WTC11 (cell line): ENCODE measurements at regions not wholly inside any gene's neighbourhood (a gene's known extent, or its start where the extent isn't known, plus 50 kb on each side); places are given as distances from the start of the nearest gene placed in this dataset.

Source experiments
- ATAC-seq: fragments of 200-7000 bp; cut with Tn5 transposase; 2 replicates; pipeline ENCODE4 v1.10.0; 2021; ENCODE audit warnings: mild to moderate bottlenecking, moderate library complexity
- CTCF ChIA-PET: fragments of 300-600 bp; sonication (Branson Sonifier 250); formaldehyde crosslinking; loops from one replicate; lab custom pipeline; 2021; ENCODE audit warnings: antibody characterized with exemption; lab: Charles Lee
- POLR2A ChIA-PET: fragments of 350-600 bp; sonication (Branson Sonifier 250); formaldehyde crosslinking; loops from one replicate; lab custom pipeline; 2021; ENCODE audit warnings: antibody characterized with exemption; lab: Charles Lee
- DNase-seq: peaks from one replicate; pipeline ENCODE4 v3.0.0; 2021; ENCODE audit warnings: low spot score
- H3K27ac Mint-ChIP-seq: 2 replicates; pipeline ENCODE4 v1.8.0; 2021; ENCODE audit warnings: mixed read lengths
- H3K27me3 Mint-ChIP-seq: 2 replicates; pipeline ENCODE4 v1.8.0; 2021; ENCODE audit warnings: low read depth, mild to moderate bottlenecking, moderate library complexity, mixed read lengths
- H3K36me3 Mint-ChIP-seq: 2 replicates; pipeline ENCODE4 v1.8.0; 2021; ENCODE audit warnings: mixed read lengths
- H3K4me1 Mint-ChIP-seq: 2 replicates; pipeline ENCODE4 v1.8.0; 2022; ENCODE audit warnings: mixed read lengths
- H3K4me3 Mint-ChIP-seq: 2 replicates; pipeline ENCODE4 v1.8.0; 2021; ENCODE audit warnings: mild to moderate bottlenecking, moderate library complexity, mixed read lengths
- H3K9me3 Mint-ChIP-seq: 2 replicates; pipeline ENCODE4 v1.8.0; 2021; ENCODE audit warnings: mixed read lengths
- CTCF ChIP-seq: fragments of 200-600 bp; IDR thresholded peaks from 2 replicates; pipeline ENCODE4 v1.8.0; 2022; ENCODE audit warnings: antibody characterized with exemption
- ERG ChIP-seq: fragments of 250-450 bp; sonication (Bioruptor Pico); IDR thresholded peaks from 2 replicates; pipeline ENCODE4 v1.8.0; 2021; ENCODE audit warnings: mild to moderate bottlenecking
- GABPB1 ChIP-seq: sonication (generic); formaldehyde crosslinking; IDR thresholded peaks from 2 replicates; pipeline ENCODE4 v1.8.1; 2023; ENCODE audit warnings: mild to moderate bottlenecking, missing genetic modification reagents
- HMGA2 ChIP-seq: fragments of 250-450 bp; sonication (Bioruptor Pico); IDR thresholded peaks from 2 replicates; pipeline ENCODE4 v1.4.0; 2021; ENCODE audit warnings: mild to moderate bottlenecking, moderate library complexity
- JAZF1 ChIP-seq: fragments of 250-450 bp; sonication (Bioruptor Pico); IDR thresholded peaks from 2 replicates; pipeline ENCODE4 v1.9.0; 2021; ENCODE audit warnings: moderate library complexity, mild to moderate bottlenecking, inconsistent platforms
- JUN ChIP-seq: sonication (generic); formaldehyde crosslinking; IDR thresholded peaks from 2 replicates; pipeline ENCODE4 v1.8.0; 2023; ENCODE audit warnings: mild to moderate bottlenecking, missing genetic modification reagents
- MYBL2 ChIP-seq: sonication (generic); formaldehyde crosslinking; IDR thresholded peaks from 2 replicates; pipeline ENCODE4 v1.8.1; 2023; ENCODE audit warnings: mild to moderate bottlenecking, moderate library complexity, missing genetic modification reagents
- RELA ChIP-seq: sonication (generic); formaldehyde crosslinking; IDR thresholded peaks from 2 replicates; pipeline ENCODE4 v1.8.1; 2022; ENCODE audit warnings: missing genetic modification reagents, mild to moderate bottlenecking, borderline replicate concordance
- RORB ChIP-seq: fragments of 250-450 bp; sonication (Bioruptor Pico); IDR thresholded peaks from 2 replicates; pipeline ENCODE4 v1.9.0; 2021; ENCODE audit warnings: mild to moderate bottlenecking
- SMAD3 ChIP-seq: sonication (generic); formaldehyde crosslinking; IDR thresholded peaks from 2 replicates; pipeline ENCODE4 v1.8.0; 2022; ENCODE audit warnings: missing genetic modification reagents, mild to moderate bottlenecking, borderline replicate concordance
- ZMAT4 ChIP-seq: fragments of 250-450 bp; sonication (Bioruptor Pico); IDR thresholded peaks from 2 replicates; pipeline ENCODE4 v1.9.0; 2021; ENCODE audit warnings: mild to moderate bottlenecking
- ZNF232 ChIP-seq: sonication (generic); formaldehyde crosslinking; IDR thresholded peaks from 2 replicates; pipeline ENCODE4 v1.8.0; 2022; ENCODE audit warnings: mild to moderate bottlenecking, missing genetic modification reagents
- ZNF263 ChIP-seq: sonication (generic); formaldehyde crosslinking; IDR thresholded peaks from 2 replicates; pipeline ENCODE4 v1.8.1; 2022; ENCODE audit warnings: low read depth, mild to moderate bottlenecking, moderate library complexity, missing genetic modification reagents
- TF ChIP-seq, protein P1 (sequence below): fragments of 250-450 bp; sonication (Bioruptor Pico); IDR thresholded peaks from 2 replicates; pipeline ENCODE4 v1.9.0; 2021; ENCODE audit warnings: mild to moderate bottlenecking, borderline replicate concordance
- TF ChIP-seq, protein P2 (sequence below): sonication (generic); formaldehyde crosslinking; IDR thresholded peaks from 2 replicates; pipeline ENCODE4 v1.8.1; 2023; ENCODE audit warnings: mild to moderate bottlenecking, missing genetic modification reagents
- TF ChIP-seq, protein P3 (sequence below): sonication (generic); formaldehyde crosslinking; IDR thresholded peaks from 2 replicates; pipeline ENCODE4 v1.8.1; 2022; ENCODE audit warnings: low read depth, missing genetic modification reagents, borderline replicate concordance
- TF ChIP-seq, protein P4 (sequence below): sonication (generic); formaldehyde crosslinking; IDR thresholded peaks from 2 replicates; pipeline ENCODE4 v1.8.0; 2022; ENCODE audit warnings: missing genetic modification reagents
- TF ChIP-seq, protein P5 (sequence below): sonication (generic); formaldehyde crosslinking; IDR thresholded peaks from 2 replicates; pipeline ENCODE4 v1.8.1; 2022; ENCODE audit warnings: low read depth, mild to moderate bottlenecking, moderate library complexity, missing genetic modification reagents, borderline replicate concordance

DNA sequence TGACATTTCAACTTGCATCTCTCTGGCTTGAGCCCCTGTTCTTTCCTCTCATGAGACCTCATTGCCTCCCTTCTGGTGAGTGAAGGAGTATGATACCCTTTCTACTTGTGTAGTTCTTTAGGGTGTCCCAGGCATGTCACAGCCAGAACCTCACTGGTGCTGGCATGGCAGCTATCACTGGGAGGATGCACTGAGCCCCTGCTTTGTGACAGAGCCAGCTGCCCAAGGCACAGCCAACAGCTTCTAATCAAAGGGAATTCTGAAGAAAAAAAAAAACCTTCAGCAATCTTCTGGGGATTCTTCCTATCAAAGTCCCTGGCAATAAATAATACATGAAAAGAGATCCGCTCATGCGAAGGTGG lies 652.6 kb upstream of the KLF4 start:
- POLR2A ChIA-PET: no interaction called here
- DNase-seq: no peak
- Mint-ChIP-seq H3K36me3 (peaks cover 9% of the 10 kb centered on the region), H3K27ac (0 out of 2 replicates have a peak overlapping the region, but pooled peaks have one; percentile 45), H3K4me1 (peaks cover 24% of the 10 kb centered on the region), H3K4me3 (no peak overlapping the region), H3K9me3 (peaks cover 14% of the 10 kb centered on the region), H3K27me3 (no peaks in the 10 kb centered on the region)
- TF ChIP-seq ERG (CRISPR knock-in tag) (no peak), CTCF (no peak), JUN (no peak), ZNF263 (CRISPR knock-in tag) (no peak)
- TF ChIP-seq, protein P1, sequence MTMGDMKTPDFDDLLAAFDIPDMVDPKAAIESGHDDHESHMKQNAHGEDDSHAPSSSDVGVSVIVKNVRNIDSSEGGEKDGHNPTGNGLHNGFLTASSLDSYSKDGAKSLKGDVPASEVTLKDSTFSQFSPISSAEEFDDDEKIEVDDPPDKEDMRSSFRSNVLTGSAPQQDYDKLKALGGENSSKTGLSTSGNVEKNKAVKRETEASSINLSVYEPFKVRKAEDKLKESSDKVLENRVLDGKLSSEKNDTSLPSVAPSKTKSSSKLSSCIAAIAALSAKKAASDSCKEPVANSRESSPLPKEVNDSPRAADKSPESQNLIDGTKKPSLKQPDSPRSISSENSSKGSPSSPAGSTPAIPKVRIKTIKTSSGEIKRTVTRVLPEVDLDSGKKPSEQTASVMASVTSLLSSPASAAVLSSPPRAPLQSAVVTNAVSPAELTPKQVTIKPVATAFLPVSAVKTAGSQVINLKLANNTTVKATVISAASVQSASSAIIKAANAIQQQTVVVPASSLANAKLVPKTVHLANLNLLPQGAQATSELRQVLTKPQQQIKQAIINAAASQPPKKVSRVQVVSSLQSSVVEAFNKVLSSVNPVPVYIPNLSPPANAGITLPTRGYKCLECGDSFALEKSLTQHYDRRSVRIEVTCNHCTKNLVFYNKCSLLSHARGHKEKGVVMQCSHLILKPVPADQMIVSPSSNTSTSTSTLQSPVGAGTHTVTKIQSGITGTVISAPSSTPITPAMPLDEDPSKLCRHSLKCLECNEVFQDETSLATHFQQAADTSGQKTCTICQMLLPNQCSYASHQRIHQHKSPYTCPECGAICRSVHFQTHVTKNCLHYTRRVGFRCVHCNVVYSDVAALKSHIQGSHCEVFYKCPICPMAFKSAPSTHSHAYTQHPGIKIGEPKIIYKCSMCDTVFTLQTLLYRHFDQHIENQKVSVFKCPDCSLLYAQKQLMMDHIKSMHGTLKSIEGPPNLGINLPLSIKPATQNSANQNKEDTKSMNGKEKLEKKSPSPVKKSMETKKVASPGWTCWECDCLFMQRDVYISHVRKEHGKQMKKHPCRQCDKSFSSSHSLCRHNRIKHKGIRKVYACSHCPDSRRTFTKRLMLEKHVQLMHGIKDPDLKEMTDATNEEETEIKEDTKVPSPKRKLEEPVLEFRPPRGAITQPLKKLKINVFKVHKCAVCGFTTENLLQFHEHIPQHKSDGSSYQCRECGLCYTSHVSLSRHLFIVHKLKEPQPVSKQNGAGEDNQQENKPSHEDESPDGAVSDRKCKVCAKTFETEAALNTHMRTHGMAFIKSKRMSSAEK (CRISPR knock-in tag): no peak
- TF ChIP-seq, protein P2, sequence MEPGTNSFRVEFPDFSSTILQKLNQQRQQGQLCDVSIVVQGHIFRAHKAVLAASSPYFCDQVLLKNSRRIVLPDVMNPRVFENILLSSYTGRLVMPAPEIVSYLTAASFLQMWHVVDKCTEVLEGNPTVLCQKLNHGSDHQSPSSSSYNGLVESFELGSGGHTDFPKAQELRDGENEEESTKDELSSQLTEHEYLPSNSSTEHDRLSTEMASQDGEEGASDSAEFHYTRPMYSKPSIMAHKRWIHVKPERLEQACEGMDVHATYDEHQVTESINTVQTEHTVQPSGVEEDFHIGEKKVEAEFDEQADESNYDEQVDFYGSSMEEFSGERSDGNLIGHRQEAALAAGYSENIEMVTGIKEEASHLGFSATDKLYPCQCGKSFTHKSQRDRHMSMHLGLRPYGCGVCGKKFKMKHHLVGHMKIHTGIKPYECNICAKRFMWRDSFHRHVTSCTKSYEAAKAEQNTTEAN (CRISPR knock-in tag): no peak
- CTCF ChIA-PET: interaction anchor here (0.7 to 1.4 kb wide), 3 partner anchors 87 to 677 kb away, joined by 3 read pairs; no protein-coding TSS in a partner anchor
- no peak for ATAC-seq

- no peaks in the 10 kb centered on the region for H3K27me3 Mint-ChIP-seq
- ChIA-PET CTCF (interaction anchor here (1.3 kb wide), 1 partner anchor 143 kb away, joined by 4 read pairs; no protein-coding TSS in a partner anchor), POLR2A (no interaction called here)
- no peaks in the 10 kb centered on the region for H3K36me3 Mint-ChIP-seq
- no peak for DNase-seq
- H3K4me1 Mint-ChIP-seq: peaks cover 31% of the 10 kb centered on the region
- TF ChIP-seq GABPB1 (no peak), SMAD3 (no peak), RELA (no peak), ZMAT4 (CRISPR knock-in tag) (no peak), JAZF1 (no peak), ZNF232 (no peak), HMGA2 (CRISPR knock-in tag) (no peak), RORB (CRISPR knock-in tag) (no peak), MYBL2 (CRISPR knock-in tag) (no peak)
- TF ChIP-seq, protein P3, sequence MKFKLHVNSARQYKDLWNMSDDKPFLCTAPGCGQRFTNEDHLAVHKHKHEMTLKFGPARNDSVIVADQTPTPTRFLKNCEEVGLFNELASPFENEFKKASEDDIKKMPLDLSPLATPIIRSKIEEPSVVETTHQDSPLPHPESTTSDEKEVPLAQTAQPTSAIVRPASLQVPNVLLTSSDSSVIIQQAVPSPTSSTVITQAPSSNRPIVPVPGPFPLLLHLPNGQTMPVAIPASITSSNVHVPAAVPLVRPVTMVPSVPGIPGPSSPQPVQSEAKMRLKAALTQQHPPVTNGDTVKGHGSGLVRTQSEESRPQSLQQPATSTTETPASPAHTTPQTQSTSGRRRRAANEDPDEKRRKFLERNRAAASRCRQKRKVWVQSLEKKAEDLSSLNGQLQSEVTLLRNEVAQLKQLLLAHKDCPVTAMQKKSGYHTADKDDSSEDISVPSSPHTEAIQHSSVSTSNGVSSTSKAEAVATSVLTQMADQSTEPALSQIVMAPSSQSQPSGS (CRISPR knock-in tag): no peak
- TF ChIP-seq, protein P4, sequence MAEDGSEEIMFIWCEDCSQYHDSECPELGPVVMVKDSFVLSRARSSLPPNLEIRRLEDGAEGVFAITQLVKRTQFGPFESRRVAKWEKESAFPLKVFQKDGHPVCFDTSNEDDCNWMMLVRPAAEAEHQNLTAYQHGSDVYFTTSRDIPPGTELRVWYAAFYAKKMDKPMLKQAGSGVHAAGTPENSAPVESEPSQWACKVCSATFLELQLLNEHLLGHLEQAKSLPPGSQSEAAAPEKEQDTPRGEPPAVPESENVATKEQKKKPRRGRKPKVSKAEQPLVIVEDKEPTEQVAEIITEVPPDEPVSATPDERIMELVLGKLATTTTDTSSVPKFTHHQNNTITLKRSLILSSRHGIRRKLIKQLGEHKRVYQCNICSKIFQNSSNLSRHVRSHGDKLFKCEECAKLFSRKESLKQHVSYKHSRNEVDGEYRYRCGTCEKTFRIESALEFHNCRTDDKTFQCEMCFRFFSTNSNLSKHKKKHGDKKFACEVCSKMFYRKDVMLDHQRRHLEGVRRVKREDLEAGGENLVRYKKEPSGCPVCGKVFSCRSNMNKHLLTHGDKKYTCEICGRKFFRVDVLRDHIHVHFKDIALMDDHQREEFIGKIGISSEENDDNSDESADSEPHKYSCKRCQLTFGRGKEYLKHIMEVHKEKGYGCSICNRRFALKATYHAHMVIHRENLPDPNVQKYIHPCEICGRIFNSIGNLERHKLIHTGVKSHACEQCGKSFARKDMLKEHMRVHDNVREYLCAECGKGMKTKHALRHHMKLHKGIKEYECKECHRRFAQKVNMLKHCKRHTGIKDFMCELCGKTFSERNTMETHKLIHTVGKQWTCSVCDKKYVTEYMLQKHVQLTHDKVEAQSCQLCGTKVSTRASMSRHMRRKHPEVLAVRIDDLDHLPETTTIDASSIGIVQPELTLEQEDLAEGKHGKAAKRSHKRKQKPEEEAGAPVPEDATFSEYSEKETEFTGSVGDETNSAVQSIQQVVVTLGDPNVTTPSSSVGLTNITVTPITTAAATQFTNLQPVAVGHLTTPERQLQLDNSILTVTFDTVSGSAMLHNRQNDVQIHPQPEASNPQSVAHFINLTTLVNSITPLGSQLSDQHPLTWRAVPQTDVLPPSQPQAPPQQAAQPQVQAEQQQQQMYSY (CRISPR knock-in tag): no peak
- TF ChIP-seq, protein P5, sequence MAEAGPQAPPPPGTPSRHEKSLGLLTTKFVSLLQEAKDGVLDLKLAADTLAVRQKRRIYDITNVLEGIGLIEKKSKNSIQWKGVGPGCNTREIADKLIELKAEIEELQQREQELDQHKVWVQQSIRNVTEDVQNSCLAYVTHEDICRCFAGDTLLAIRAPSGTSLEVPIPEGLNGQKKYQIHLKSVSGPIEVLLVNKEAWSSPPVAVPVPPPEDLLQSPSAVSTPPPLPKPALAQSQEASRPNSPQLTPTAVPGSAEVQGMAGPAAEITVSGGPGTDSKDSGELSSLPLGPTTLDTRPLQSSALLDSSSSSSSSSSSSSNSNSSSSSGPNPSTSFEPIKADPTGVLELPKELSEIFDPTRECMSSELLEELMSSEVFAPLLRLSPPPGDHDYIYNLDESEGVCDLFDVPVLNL (CRISPR knock-in tag): no peak
- no peak overlapping the region for H3K4me3 Mint-ChIP-seq
- H3K27ac Mint-ChIP-seq: no peak overlapping the region
- H3K9me3 Mint-ChIP-seq: 0 out of 2 replicates have a peak, but pooled peaks cover 3% of the 10 kb centered on the region
- ATAC-seq: no peak
Measured at GRCh38 chr9:108139900-108140299, 650.3 kb upstream of the KLF4 start.
